ENCODE measurements at regions not wholly inside any gene's neighbourhood (a gene's known extent, or its start where the extent isn't known, plus 50 kb on each side); places are given as distances from the start of the nearest gene placed in this dataset.

DNA sequence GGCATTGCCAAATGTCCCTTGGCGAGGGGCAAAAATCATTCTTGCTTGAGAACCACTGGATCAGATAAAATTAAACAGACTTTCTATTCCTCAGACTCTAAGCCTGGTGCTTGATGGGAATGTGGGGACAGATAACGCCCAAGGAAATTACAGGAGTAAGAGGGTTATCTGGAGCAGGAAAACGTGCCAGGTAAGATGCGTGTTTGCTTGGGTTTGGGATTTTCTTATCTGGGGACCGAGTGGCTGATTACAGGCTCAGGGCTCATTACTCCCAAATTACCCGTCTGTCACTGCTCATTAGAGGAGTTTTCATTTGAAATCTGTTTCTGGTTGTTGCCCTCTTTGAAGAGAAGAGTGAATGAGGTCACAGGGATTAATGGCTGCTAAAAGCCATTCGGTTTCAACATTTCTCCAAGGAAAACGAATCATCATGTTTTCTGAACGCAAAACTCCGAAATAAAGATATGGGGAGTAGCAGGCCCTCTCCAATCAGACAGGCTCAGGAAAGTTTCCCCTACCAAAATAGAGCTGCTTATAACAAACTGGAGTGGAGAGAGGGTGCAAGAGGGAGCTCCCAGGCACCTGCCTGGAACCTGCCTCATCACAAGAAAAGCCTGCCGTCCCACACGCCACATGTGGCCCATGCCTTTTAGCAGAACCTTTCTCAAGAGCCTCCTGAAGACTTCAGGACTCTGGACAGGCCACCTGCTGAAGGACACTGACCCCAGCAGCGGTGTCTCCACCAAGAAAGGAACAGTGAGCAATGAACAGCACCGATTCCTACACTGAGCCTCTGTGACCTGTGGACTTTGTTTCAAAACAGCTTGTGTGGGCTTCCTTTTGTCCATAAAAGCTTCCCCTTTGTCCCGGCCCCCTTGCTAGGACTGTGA is 136.4 kb downstream of the ICE1 start:
- peaks cover 14% of the 10 kb centered on the region for H3K27me3 Mint-ChIP-seq
- ChIA-PET POLR2A (no interaction called here), CTCF (no interaction called here)
- H3K36me3 Mint-ChIP-seq (ENCODE audit: low read depth): no peaks in the 10 kb centered on the region
- intact Hi-C loops (cut with micrococcal nuclease): no loop called here
- H3K4me1 Mint-ChIP-seq (ENCODE audit: low read depth): no peaks in the 10 kb centered on the region
- H3K4me3 Mint-ChIP-seq: no peak overlapping the region
- DNase-seq: no peak
- H3K27ac Mint-ChIP-seq: no peak overlapping the region
- TF ChIP-seq, protein P1, sequence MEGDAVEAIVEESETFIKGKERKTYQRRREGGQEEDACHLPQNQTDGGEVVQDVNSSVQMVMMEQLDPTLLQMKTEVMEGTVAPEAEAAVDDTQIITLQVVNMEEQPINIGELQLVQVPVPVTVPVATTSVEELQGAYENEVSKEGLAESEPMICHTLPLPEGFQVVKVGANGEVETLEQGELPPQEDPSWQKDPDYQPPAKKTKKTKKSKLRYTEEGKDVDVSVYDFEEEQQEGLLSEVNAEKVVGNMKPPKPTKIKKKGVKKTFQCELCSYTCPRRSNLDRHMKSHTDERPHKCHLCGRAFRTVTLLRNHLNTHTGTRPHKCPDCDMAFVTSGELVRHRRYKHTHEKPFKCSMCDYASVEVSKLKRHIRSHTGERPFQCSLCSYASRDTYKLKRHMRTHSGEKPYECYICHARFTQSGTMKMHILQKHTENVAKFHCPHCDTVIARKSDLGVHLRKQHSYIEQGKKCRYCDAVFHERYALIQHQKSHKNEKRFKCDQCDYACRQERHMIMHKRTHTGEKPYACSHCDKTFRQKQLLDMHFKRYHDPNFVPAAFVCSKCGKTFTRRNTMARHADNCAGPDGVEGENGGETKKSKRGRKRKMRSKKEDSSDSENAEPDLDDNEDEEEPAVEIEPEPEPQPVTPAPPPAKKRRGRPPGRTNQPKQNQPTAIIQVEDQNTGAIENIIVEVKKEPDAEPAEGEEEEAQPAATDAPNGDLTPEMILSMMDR (IDR thresholded peaks at IDR 0.05): no peak
- peaks cover 3% of the 10 kb centered on the region for H3K9me3 Mint-ChIP-seq
- ATAC-seq: no peak

- intact Hi-C loops (cut with micrococcal nuclease): no loop called here
- Mint-ChIP-seq H3K36me3 (ENCODE audit: low read depth) (no peaks in the 10 kb centered on the region), H3K4me3 (no peak overlapping the region), H3K27ac (no peak overlapping the region), H3K4me1 (ENCODE audit: low read depth) (no peaks in the 10 kb centered on the region), H3K27me3 (peaks cover 14% of the 10 kb centered on the region), H3K9me3 (peaks cover 3% of the 10 kb centered on the region)
- no peak for DNase-seq
- ChIA-PET POLR2A (no interaction called here), CTCF (no interaction called here)
- TF ChIP-seq, protein P1 (IDR thresholded peaks at IDR 0.05): no peak
- no peak for ATAC-seq
These were observed 135.6 kb downstream of the ICE1 start for GRCh38 chr5:5558102-5558501.

- Mint-ChIP-seq H3K9me3 (peaks cover 3% of the 10 kb centered on the region), H3K27ac (no peak overlapping the region), H3K4me3 (no peak overlapping the region), H3K36me3 (ENCODE audit: low read depth) (no peaks in the 10 kb centered on the region), H3K27me3 (peaks cover 12% of the 10 kb centered on the region), H3K4me1 (ENCODE audit: low read depth) (no peaks in the 10 kb centered on the region)
- no peak for ATAC-seq
- TF ChIP-seq, protein P1 (IDR thresholded peaks at IDR 0.05): no peak
- intact Hi-C loops (cut with micrococcal nuclease): no loop called here
- POLR2A ChIA-PET: no interaction called here
- DNase-seq: no peak
- CTCF ChIA-PET: no interaction called here
These were observed 129.0 kb downstream of the ICE1 start for GRCh38 chr5:5551499-5551898.

DNA sequence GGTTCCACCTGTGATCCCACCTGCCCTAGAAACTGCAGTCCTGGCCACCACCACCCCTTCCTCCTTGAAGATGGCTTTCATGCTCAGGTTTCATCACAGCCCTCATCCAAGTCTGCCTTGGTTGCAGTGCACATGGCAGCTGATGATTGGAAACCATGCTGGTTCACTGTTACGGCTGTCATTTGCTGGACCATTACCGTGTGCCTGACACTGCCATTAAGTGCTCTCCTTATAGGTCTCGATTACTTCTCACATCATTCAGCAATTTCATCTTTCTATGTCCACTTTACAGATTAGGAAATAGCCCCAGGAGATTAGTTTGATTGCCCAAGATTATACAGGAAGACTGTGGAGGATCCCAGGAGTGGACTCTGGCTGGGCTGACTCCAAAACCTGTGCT is 123.9 kb downstream of the ICE1 start:
- DNase-seq (no peak), ATAC-seq (no peak)
- H3K9me3 Mint-ChIP-seq: no peaks in the 10 kb centered on the region
- peaks cover 15% of the 10 kb centered on the region for H3K27me3 Mint-ChIP-seq
- intact Hi-C loops (cut with micrococcal nuclease): no loop called here
- CTCF ChIA-PET: no interaction called here
- no peak overlapping the region for H3K4me3 Mint-ChIP-seq
- POLR2A ChIA-PET: no interaction called here
- H3K27ac Mint-ChIP-seq: no peak overlapping the region
- H3K4me1 Mint-ChIP-seq (ENCODE audit: low read depth): no peaks in the 10 kb centered on the region
- TF ChIP-seq, protein P1 (IDR thresholded peaks at IDR 0.05): no peak
- H3K36me3 Mint-ChIP-seq (ENCODE audit: low read depth): no peaks in the 10 kb centered on the region

DNA sequence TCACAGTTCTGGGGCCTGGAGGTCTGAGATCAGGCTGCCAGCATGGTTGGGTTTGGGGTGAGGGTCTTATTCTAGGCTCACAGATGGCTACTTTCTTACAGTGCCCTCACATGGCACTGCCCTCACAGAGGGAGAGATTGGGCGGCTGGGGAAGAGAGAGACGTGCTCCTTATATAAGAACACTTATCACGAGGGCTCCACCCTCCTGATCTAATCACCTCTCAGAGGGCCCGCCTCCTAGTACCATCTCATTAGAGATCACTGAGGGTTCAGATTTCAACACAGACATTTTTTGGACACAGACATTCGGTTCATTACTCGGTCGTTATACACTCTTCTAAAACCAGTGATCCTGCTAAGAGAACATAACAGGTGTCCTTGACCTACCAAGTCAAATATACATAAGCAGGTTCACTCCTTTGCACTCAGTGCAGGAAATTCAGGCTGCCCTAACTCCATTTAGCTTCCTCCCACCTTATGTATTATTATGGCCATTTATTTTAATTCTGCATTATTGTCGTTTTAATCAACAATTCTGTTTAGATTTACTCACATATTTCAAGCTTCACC is 121.7 kb downstream of the ICE1 start:
- Mint-ChIP-seq H3K4me1 (ENCODE audit: low read depth) (no peaks in the 10 kb centered on the region), H3K9me3 (no peaks in the 10 kb centered on the region), H3K27ac (no peak overlapping the region), H3K27me3 (peaks cover 18% of the 10 kb centered on the region), H3K36me3 (ENCODE audit: low read depth) (no peaks in the 10 kb centered on the region), H3K4me3 (no peak overlapping the region)
- TF ChIP-seq, protein P1 (IDR thresholded peaks at IDR 0.05): no peak
- ATAC-seq (no peak), DNase-seq (no peak)
- intact Hi-C loops (cut with micrococcal nuclease): no loop called here
- ChIA-PET POLR2A (no interaction called here), CTCF (no interaction called here)

Measured in activated CD8-positive, alpha-beta T cell treated with anti-CD3 and anti-CD28 coated beads for 36 hours (primary cell).